Thyroid gland (tissue), 4 donors: ENCODE measurements at regions not wholly inside any gene's neighbourhood (a gene's known extent, or its start where the extent isn't known, plus 50 kb on each side); places are given as distances from the start of the nearest gene placed in this dataset.
A peak's percentile ranks its signal among the peaks of the same experiment; 100 is the strongest.

Source experiments
- DNase-seq, 2 donors: peaks; one replicate each; pipeline ENCODE4 v3.0.0-alpha.2; 2019
- H3K27ac ChIP-seq, 3 donors: fragments of 200-600 bp; sonication (generic); 1 replicate in 2 of 3; 2 replicates in 1 of 3; pipeline ENCODE4 v1.5.1; 2016 to 2019; ENCODE audit warnings: mild to moderate bottlenecking in 1 of 3, moderate library complexity in 1 of 3
- H3K27me3 ChIP-seq: fragments of 200-600 bp; sonication (generic); one replicate; pipeline ENCODE4 v1.5.1; 2019
- H3K36me3 ChIP-seq, 2 donors: fragments of 200-600 bp; sonication (generic); one replicate each; pipeline ENCODE4 v1.5.1; 2016 to 2019
- H3K4me1 ChIP-seq, 2 donors: fragments of 200-600 bp; sonication (generic); one replicate each; pipeline ENCODE4 v1.5.1; 2017 to 2019
- H3K4me3 ChIP-seq, 3 donors: fragments of 200-600 bp; sonication (generic); replicated peaks in 1 of 3; 1 replicate in 2 of 3; 2 replicates in 1 of 3; pipeline ENCODE4 v1.5.1; 2016; ENCODE audit warnings: mild to moderate bottlenecking in 1 of 3
- H3K9me3 ChIP-seq: fragments of 200-600 bp; sonication (generic); one replicate; pipeline ENCODE4 v1.5.1; 2017
- POLR2A ChIP-seq, 2 donors: fragments of 450-650 bp; IDR thresholded peaks; one replicate each; pipeline ENCODE4 v1.6.1; 2017; ENCODE audit warnings: antibody characterized with exemption in 2 of 2, mild to moderate bottlenecking in 2 of 2, moderate library complexity in 1 of 2
- whole genome bisulfite sequencing, 2 donors: methylation state at CpG; one replicate each; pipeline ENCODE4 v1.1.5; 2017; 5-methylcytosine and 5-hydroxymethylcytosine counted together
- intact Hi-C: fragments of 100-400 bp; cut with DNase I; formaldehyde crosslinking; loops from one replicate; pipeline ENCODE4 v1.15.1; 2023
- TF ChIP-seq, protein P1 (sequence below), 6 experiments: fragments of 200-600 bp in 3 of 6; fragments of 450-650 bp in 3 of 6; sonication (generic) in 3 of 6; IDR thresholded peaks; one replicate each; pipeline ENCODE4 v1.5.1; 2016 to 2019; ENCODE audit warnings: antibody characterized with exemption in 6 of 6, mild to moderate bottlenecking in 2 of 6, inconsistent platforms in 1 of 6, moderate library complexity in 1 of 6

DNA sequence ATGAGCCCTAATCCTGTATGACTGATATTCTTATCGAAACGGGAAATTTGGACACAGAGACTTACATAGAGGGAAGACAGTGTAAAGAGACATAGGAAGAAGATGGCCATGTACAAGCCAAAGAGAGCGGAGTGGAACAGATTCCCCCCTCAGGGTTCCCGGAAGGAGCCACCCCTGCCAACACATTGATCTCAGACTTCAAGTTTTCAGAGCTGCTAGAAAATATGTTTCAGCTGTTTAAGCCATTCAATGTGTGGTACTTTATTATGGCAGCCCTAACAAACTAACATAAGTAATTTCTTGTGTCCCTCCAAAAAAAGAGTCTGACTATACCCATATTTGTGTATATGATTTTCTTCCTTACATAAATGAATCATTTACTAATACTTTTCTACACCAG, 128.0 kb upstream of the STC2 start:
- Histone ChIP-seq H3K36me3 (no peaks in the 10 kb centered on the region), H3K27ac (no peak overlapping the region), H3K4me3 (no peak overlapping the region), H3K9me3 (no peaks in the 10 kb centered on the region), H3K4me1 (no peaks in the 10 kb centered on the region), H3K27me3 (no peaks in the 10 kb centered on the region)
- WGBS, 2 donors: 92 to 94% methylated on average over 4 of the region's 4 CpGs
- DNase-seq: no peak
- intact Hi-C loops: no loop called here
- TF ChIP-seq POLR2A (IDR thresholded peaks at IDR 0.05): no peak
- TF ChIP-seq, protein P1, sequence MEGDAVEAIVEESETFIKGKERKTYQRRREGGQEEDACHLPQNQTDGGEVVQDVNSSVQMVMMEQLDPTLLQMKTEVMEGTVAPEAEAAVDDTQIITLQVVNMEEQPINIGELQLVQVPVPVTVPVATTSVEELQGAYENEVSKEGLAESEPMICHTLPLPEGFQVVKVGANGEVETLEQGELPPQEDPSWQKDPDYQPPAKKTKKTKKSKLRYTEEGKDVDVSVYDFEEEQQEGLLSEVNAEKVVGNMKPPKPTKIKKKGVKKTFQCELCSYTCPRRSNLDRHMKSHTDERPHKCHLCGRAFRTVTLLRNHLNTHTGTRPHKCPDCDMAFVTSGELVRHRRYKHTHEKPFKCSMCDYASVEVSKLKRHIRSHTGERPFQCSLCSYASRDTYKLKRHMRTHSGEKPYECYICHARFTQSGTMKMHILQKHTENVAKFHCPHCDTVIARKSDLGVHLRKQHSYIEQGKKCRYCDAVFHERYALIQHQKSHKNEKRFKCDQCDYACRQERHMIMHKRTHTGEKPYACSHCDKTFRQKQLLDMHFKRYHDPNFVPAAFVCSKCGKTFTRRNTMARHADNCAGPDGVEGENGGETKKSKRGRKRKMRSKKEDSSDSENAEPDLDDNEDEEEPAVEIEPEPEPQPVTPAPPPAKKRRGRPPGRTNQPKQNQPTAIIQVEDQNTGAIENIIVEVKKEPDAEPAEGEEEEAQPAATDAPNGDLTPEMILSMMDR (IDR thresholded peaks at IDR 0.05): no peak

DNA sequence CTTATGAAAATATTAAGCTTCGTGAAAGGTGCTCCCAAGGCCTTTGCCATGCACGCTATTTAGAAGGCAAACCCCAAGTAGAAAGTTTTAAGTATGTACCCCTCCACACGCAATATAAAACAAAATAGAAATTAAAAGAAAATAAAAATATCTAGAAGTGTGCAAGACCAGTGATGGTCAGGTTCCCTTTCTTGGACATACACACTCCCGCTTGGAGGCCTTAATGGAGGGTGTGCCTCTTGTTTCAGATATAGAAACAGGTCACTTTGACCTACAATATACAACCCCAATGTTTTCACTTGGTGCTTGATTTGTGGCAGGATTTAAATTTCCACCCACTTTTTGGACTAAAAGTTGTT, 127.4 kb upstream of the STC2 start:
- TF ChIP-seq, protein P1 (IDR thresholded peaks at IDR 0.05): no peak
- no peak for TF ChIP-seq POLR2A (IDR thresholded peaks at IDR 0.05)
- intact Hi-C loops: no loop called here
- no peaks in the 10 kb centered on the region for H3K36me3 ChIP-seq
- no peaks in the 10 kb centered on the region for H3K4me1 ChIP-seq
- no peaks in the 10 kb centered on the region for H3K9me3 ChIP-seq
- no peak for DNase-seq
- H3K4me3 ChIP-seq: no peak overlapping the region
- 88 to 93% methylated on average over 4 of the region's 4 CpGs for WGBS, 2 donors
- no peaks in the 10 kb centered on the region for H3K27me3 ChIP-seq
- no peak overlapping the region for H3K27ac ChIP-seq

DNA sequence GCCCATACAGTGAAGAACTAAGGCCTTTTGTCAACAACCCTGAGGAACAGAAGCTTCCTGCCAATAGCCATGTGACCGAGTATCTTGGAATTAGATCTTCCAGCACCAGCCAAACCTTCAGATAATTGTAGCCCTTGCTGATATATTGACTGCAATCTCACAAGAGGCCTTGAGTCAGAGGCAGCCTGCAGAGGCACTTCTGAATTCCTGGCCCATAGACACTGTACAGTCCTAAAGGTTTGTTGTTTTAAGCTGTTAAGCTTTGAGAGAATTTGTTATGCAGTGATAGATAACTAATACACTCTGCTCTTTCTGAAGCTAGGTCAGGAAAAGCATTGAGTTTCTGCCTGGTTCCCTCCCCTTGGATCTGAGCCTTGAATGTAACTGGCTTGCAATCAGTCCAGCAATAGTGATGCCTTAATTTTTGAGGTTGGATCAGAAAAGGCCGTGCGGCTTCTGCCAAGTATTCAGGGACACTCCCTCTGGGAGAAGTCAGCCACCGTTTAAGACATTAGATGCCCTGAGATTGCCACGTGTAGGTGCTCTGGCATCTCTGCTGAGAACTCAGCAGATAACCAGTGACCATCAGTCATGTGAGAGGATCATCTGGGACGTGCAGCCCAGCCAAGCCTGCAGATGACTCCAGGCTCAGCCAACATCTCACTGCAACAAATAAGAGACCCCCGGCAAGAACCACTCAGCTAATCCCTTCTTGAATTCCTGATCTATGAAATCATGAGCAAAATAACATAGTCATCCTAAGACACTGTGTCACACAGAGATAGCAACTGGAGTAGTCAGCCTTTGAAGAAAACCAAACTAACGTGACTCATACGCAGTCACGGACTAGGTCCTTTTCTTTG, 126.8 kb upstream of the STC2 start:
- 71 to 74% methylated on average over 8 to 10 of the region's 10 CpGs for WGBS, 2 donors
- H3K27me3 ChIP-seq: no peaks in the 10 kb centered on the region
- H3K4me3 ChIP-seq: no peak overlapping the region
- no peaks in the 10 kb centered on the region for H3K9me3 ChIP-seq
- intact Hi-C loops: no loop called here
- H3K36me3 ChIP-seq: no peaks in the 10 kb centered on the region
- DNase-seq: peak in 1 of 2 donors; percentile 10
- no peak overlapping the region for H3K27ac ChIP-seq
- H3K4me1 ChIP-seq: no peaks in the 10 kb centered on the region
- no peak for TF ChIP-seq POLR2A (IDR thresholded peaks at IDR 0.05)
- TF ChIP-seq, protein P1 (IDR thresholded peaks at IDR 0.05): no peak

DNA sequence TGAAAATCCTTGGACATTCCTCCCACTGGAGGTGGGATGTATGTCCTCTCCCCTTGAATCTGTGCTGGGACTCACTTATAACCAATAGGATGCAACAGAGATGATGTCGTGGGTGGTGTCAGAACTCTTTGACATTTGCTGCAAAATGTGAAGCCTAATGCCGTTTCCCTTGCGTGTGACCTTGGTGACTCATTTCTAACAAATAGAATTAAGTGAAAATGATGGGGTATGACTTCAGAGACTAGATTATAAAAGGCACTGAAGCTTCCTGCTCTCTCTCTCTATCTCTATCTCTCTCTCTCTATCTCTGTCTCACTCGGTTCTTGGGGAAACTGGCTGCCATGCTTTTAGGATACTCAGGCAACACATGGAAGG, 126.1 kb upstream of the STC2 start:
- H3K9me3 ChIP-seq: no peaks in the 10 kb centered on the region
- WGBS, 2 donors: 75 to 85% methylated on average over 4 of the region's 4 CpGs
- H3K27ac ChIP-seq: no peak overlapping the region
- H3K27me3 ChIP-seq: no peaks in the 10 kb centered on the region
- no peaks in the 10 kb centered on the region for H3K4me1 ChIP-seq
- no peak for TF ChIP-seq POLR2A (IDR thresholded peaks at IDR 0.05)
- TF ChIP-seq, protein P1 (IDR thresholded peaks at IDR 0.05): no peak
- H3K4me3 ChIP-seq: no peak overlapping the region
- DNase-seq: no peak
- no peaks in the 10 kb centered on the region for H3K36me3 ChIP-seq
- intact Hi-C loops: no loop called here

DNA sequence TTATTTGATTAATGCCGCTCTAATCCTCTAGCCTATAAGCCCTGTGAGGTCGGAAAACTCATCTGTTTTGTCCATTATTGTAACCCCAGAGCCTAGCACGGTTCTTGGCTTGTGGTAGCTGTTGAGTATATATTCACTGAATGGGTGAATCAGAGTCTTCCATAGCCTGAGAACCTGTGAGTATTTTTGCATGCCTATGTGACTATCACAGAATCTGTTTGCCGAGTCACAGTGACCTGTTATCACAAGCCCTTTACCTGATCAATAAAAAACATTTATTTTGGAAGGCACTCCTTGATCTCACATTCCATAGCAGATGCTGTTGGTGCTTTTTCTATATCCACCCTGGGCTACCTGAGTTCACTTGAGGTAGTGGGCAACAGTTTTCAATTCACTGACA, 125.0 kb upstream of the STC2 start:
- intact Hi-C loops: no loop called here
- WGBS, 2 donors: 87 to 92% methylated on average over 4 of the region's 4 CpGs
- Histone ChIP-seq H3K4me1 (no peaks in the 10 kb centered on the region), H3K9me3 (no peaks in the 10 kb centered on the region), H3K27ac (no peak overlapping the region), H3K27me3 (no peaks in the 10 kb centered on the region), H3K4me3 (no peak overlapping the region), H3K36me3 (no peaks in the 10 kb centered on the region)
- no peak for DNase-seq
- TF ChIP-seq, protein P1 (IDR thresholded peaks at IDR 0.05): no peak
- TF ChIP-seq POLR2A (IDR thresholded peaks at IDR 0.05): no peak
